ENCODE measurements at regions not wholly inside any gene's neighbourhood (a gene's known extent, or its start where the extent isn't known, plus 50 kb on each side); places are given as distances from the start of the nearest gene placed in this dataset.

DNA sequence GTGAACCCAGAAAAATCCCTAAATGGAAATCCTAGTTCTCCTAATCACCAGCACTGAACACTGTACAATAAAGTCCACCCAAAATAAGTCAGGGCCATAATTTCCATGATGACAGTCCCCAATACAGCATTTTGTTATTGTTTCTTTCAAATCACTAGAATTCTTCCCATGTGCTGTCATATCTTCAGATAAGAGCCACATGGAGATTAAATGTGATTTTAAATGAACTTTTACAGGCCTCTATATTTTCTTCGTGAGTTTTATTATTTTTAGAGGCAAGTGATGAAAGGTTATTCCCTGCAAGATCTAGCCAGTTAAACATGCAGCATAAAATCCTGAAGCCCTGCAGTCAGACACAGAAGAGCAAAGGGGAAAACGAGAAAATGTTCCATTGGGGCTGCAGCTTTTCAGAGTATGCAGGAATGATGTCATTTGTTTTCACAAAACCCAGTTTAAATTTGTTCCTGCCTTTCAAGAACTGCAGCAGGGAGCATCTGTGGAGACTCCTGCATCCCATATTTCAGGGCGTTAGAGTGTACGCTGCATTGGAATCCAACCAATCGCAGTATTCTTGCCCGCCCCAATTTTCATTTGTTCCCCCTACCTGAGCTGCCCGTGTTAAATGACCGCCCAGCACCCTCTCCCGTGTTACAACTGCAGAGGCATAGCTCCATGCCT, 167.2 kb upstream of the KLF12 start:
- Histone ChIP-seq H2AFZ (replicated peaks) (peak overlapping the region; percentile 81), H3K79me2 (ENCODE audit: low read depth) (no peaks in the 10 kb centered on the region), H3K9ac (no peak overlapping the region), H3F3A (ENCODE audit: low read depth) (no peaks in the 10 kb centered on the region), H3K4me2 (peak overlapping the region; percentile 52), H3K27ac (no peak overlapping the region), H4K20me1 (ENCODE audit: low read depth) (no peaks in the 10 kb centered on the region), H3K4me1 (peaks cover 5% of the 10 kb centered on the region), H3K27me3 (no peaks in the 10 kb centered on the region), H3K9me3 (ENCODE audit: low read depth) (no peaks in the 10 kb centered on the region), H3K36me3 (no peaks in the 10 kb centered on the region), H3K4me3 (no peak overlapping the region)
- no peaks in the 10 kb centered on the region for H3K9me3 Mint-ChIP-seq
- H3K4me1 Mint-ChIP-seq: peaks cover 19% of the 10 kb centered on the region
- H3K4me3 Mint-ChIP-seq: no peak overlapping the region
- DNase-seq (ENCODE audit: low spot score): peak; percentile 23
- no peaks in the 10 kb centered on the region for H3K27me3 Mint-ChIP-seq (ENCODE audit: insufficient read depth, low read depth)
- H3K36me3 Mint-ChIP-seq: no peaks in the 10 kb centered on the region
- no peak overlapping the region for H3K27ac Mint-ChIP-seq
- TF ChIP-seq EZH2phosphoT487 (IDR thresholded peaks at IDR 0.05) (no peak), EZH2 (IDR thresholded peaks at IDR 0.05) (no peak)
- TF ChIP-seq, protein P1, sequence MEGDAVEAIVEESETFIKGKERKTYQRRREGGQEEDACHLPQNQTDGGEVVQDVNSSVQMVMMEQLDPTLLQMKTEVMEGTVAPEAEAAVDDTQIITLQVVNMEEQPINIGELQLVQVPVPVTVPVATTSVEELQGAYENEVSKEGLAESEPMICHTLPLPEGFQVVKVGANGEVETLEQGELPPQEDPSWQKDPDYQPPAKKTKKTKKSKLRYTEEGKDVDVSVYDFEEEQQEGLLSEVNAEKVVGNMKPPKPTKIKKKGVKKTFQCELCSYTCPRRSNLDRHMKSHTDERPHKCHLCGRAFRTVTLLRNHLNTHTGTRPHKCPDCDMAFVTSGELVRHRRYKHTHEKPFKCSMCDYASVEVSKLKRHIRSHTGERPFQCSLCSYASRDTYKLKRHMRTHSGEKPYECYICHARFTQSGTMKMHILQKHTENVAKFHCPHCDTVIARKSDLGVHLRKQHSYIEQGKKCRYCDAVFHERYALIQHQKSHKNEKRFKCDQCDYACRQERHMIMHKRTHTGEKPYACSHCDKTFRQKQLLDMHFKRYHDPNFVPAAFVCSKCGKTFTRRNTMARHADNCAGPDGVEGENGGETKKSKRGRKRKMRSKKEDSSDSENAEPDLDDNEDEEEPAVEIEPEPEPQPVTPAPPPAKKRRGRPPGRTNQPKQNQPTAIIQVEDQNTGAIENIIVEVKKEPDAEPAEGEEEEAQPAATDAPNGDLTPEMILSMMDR (IDR thresholded peaks at IDR 0.05): no peak

DNA sequence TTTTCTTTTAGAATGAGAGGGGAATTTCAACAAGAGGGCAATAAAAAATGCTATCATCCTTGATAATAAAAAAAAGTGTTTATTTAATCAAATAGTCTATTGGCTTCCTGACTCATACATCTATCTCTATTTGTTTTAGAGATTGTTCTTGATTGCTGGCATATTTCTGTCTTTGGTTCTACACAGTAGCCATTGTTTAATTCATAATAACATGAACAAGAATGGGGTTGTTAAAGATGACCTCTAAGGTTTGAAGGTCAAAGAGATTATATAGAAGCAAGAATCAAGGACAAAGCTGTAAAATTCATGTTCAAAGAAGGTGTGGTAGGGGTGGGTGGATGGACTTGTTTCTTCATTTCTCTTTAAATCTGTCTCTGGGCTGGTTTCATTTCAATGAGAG, 166.0 kb upstream of the KLF12 start:
- no peak overlapping the region for H3K27ac ChIP-seq
- H3K4me3 ChIP-seq: no peak overlapping the region
- H3K4me1 ChIP-seq: no peaks in the 10 kb centered on the region
- Mint-ChIP-seq H3K27me3 (ENCODE audit: insufficient read depth, low read depth) (no peaks in the 10 kb centered on the region), H3K4me1 (peaks cover 11% of the 10 kb centered on the region), H3K36me3 (no peaks in the 10 kb centered on the region), H3K4me3 (no peak overlapping the region), H3K27ac (no peak overlapping the region), H3K9me3 (no peaks in the 10 kb centered on the region)
- H3K9ac ChIP-seq: no peak overlapping the region
- no peaks in the 10 kb centered on the region for H3K36me3 ChIP-seq
- H3K79me2 ChIP-seq (ENCODE audit: low read depth): no peaks in the 10 kb centered on the region
- H2AFZ ChIP-seq (replicated peaks): no peak overlapping the region
- no peaks in the 10 kb centered on the region for H3K27me3 ChIP-seq
- H3K9me3 ChIP-seq (ENCODE audit: low read depth): no peaks in the 10 kb centered on the region
- no peaks in the 10 kb centered on the region for H3F3A ChIP-seq (ENCODE audit: low read depth)
- TF ChIP-seq EZH2phosphoT487 (IDR thresholded peaks at IDR 0.05): no peak
- TF ChIP-seq, protein P1 (IDR thresholded peaks at IDR 0.05): no peak
- no peak for TF ChIP-seq EZH2 (IDR thresholded peaks at IDR 0.05)
- H4K20me1 ChIP-seq (ENCODE audit: low read depth): no peaks in the 10 kb centered on the region
- no peak overlapping the region for H3K4me2 ChIP-seq
- DNase-seq (ENCODE audit: low spot score): no peak

DNA sequence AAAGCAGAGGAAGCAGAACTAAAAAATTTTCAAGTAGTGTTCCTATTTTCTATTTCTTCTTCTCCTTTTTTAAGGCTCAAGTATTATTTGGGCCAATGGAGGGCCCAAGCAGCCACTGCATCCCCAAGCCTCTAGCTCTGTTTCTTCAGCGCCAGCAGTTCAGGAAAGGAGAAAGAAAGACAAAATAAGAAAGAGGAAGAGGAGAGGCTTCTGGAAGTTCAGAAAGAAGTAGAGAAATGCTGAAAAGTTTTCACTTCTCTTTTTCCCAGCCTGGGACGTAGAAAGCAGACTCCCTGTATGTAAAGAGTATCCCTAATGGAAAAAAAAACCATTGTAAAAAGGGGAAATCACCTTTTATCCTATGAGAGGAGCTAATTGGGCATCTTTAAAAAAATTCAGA, 165.5 kb upstream of the KLF12 start:
- no peaks in the 10 kb centered on the region for H3F3A ChIP-seq (ENCODE audit: low read depth)
- H3K27ac ChIP-seq: no peak overlapping the region
- no peak for TF ChIP-seq EZH2 (IDR thresholded peaks at IDR 0.05)
- no peak for TF ChIP-seq EZH2phosphoT487 (IDR thresholded peaks at IDR 0.05)
- TF ChIP-seq, protein P1 (IDR thresholded peaks at IDR 0.05): no peak
- no peaks in the 10 kb centered on the region for H3K9me3 ChIP-seq (ENCODE audit: low read depth)
- no peak overlapping the region for H3K9ac ChIP-seq
- no peaks in the 10 kb centered on the region for H3K79me2 ChIP-seq (ENCODE audit: low read depth)
- Mint-ChIP-seq H3K27me3 (ENCODE audit: insufficient read depth, low read depth) (no peaks in the 10 kb centered on the region), H3K4me1 (peaks cover 11% of the 10 kb centered on the region), H3K9me3 (no peaks in the 10 kb centered on the region), H3K36me3 (no peaks in the 10 kb centered on the region), H3K4me3 (no peak overlapping the region), H3K27ac (no peak overlapping the region)
- no peak overlapping the region for H2AFZ ChIP-seq (replicated peaks)
- H3K4me2 ChIP-seq: no peak overlapping the region
- no peaks in the 10 kb centered on the region for H3K36me3 ChIP-seq
- no peaks in the 10 kb centered on the region for H4K20me1 ChIP-seq (ENCODE audit: low read depth)
- no peaks in the 10 kb centered on the region for H3K4me1 ChIP-seq
- DNase-seq (ENCODE audit: low spot score): no peak
- no peak overlapping the region for H3K4me3 ChIP-seq
- no peaks in the 10 kb centered on the region for H3K27me3 ChIP-seq

All from neural progenitor cell (in vitro differentiated cells).